Colonic mucosa (tissue), 4 donors: ENCODE measurements at regions not wholly inside any gene's neighbourhood (a gene's known extent, or its start where the extent isn't known, plus 50 kb on each side); places are given as distances from the start of the nearest gene placed in this dataset.

ENCODE experiments used
- DNase-seq: peaks from one replicate; pipeline ENCODE4 v3.0.0-alpha.2; 2020
- H3K27ac ChIP-seq: fragments of 200-600 bp; one replicate; pipeline ENCODE4 v1.8.0; 2021
- H3K27me3 ChIP-seq: fragments of 200-600 bp; one replicate; pipeline ENCODE4 v1.8.0; 2021
- H3K36me3 ChIP-seq: fragments of 200-600 bp; one replicate; pipeline ENCODE4 v1.8.0; 2021
- H3K4me1 ChIP-seq: fragments of 200-600 bp; one replicate; pipeline ENCODE4 v1.8.0; 2021; ENCODE audit warnings: mild to moderate bottlenecking
- H3K4me3 ChIP-seq: fragments of 200-600 bp; one replicate; pipeline ENCODE4 v1.8.0; 2021
- H3K9ac ChIP-seq, 2 donors: one replicate each; pipeline ENCODE4 v1.7.0; 2013; ENCODE audit warnings: control low read depth in 2 of 2, low read depth in 2 of 2, low read length in 2 of 2
- H3K9me3 ChIP-seq: fragments of 200-600 bp; one replicate; pipeline ENCODE4 v1.8.0; 2021
- CTCF ChIP-seq: fragments of 200-600 bp; IDR thresholded peaks from one replicate; pipeline ENCODE4 v1.8.0; 2022; ENCODE audit warnings: antibody characterized with exemption, mild to moderate bottlenecking
- intact Hi-C: fragments of 100-400 bp; cut with DNase I; formaldehyde crosslinking; loops from one replicate; pipeline ENCODE4 v1.14.1; 2022
- donor health status: healthy.
- donor health status: DM: no; HTN: no; CAD: no.
- donor health status: DM: no; HTN: no; CAD: no.

- Histone ChIP-seq H3K27ac (no peak overlapping the region), H3K9ac (no peak overlapping the region)
Measured at GRCh38 chr3:70899816-70900215, 587.4 kb upstream of the MDFIC2 start.

GRCh38 chr3:70890020-70890394 is 577.6 kb upstream of the MDFIC2 start:
- no peak for TF ChIP-seq CTCF
- no peak for DNase-seq
- no peaks in the 10 kb centered on the region for H3K9me3 ChIP-seq
- no peak overlapping the region for H3K9ac ChIP-seq
- H3K27ac ChIP-seq: no peak overlapping the region
- H3K4me3 ChIP-seq: no peak overlapping the region
- H3K36me3 ChIP-seq: no peaks in the 10 kb centered on the region
- H3K27me3 ChIP-seq: no peaks in the 10 kb centered on the region
- intact Hi-C loops: no loop called here
- no peaks in the 10 kb centered on the region for H3K4me1 ChIP-seq

More at GRCh38 chr3:70899816-70900215, 587.4 kb upstream of the MDFIC2 start:
- no peak for TF ChIP-seq CTCF
- intact Hi-C loops: no loop called here
- H3K9me3 ChIP-seq: no peaks in the 10 kb centered on the region
- H3K36me3 ChIP-seq: no peaks in the 10 kb centered on the region
- H3K4me3 ChIP-seq: no peak overlapping the region
- DNase-seq: no peak
- no peaks in the 10 kb centered on the region for H3K4me1 ChIP-seq
- no peaks in the 10 kb centered on the region for H3K27me3 ChIP-seq

GRCh38 chr3:70889162-70890019 is 577.0 kb upstream of the MDFIC2 start:
- Histone ChIP-seq H3K4me1 (no peaks in the 10 kb centered on the region), H3K36me3 (no peaks in the 10 kb centered on the region), H3K9me3 (no peaks in the 10 kb centered on the region), H3K27ac (no peak overlapping the region), H3K27me3 (no peaks in the 10 kb centered on the region), H3K4me3 (no peak overlapping the region), H3K9ac (no peak overlapping the region)
- intact Hi-C loops: no loop called here
- TF ChIP-seq CTCF: no peak
- no peak for DNase-seq

- Histone ChIP-seq H3K27me3 (no peaks in the 10 kb centered on the region), H3K36me3 (no peaks in the 10 kb centered on the region), H3K4me1 (no peaks in the 10 kb centered on the region), H3K9me3 (no peaks in the 10 kb centered on the region), H3K27ac (no peak overlapping the region), H3K9ac (no peak overlapping the region), H3K4me3 (no peak overlapping the region)
- TF ChIP-seq CTCF: no peak
- no peak for DNase-seq
- intact Hi-C loops: no loop called here
Measured at GRCh38 chr3:70885636-70886035, 573.2 kb upstream of the MDFIC2 start.

GRCh38 chr3:70882104-70882503 is 569.7 kb upstream of the MDFIC2 start:
- no peak overlapping the region for H3K9ac ChIP-seq
- H3K4me3 ChIP-seq: no peak overlapping the region
- TF ChIP-seq CTCF: no peak
- intact Hi-C loops: no loop called here
- H3K4me1 ChIP-seq: no peaks in the 10 kb centered on the region
- no peaks in the 10 kb centered on the region for H3K9me3 ChIP-seq
- no peaks in the 10 kb centered on the region for H3K27me3 ChIP-seq
- H3K36me3 ChIP-seq: no peaks in the 10 kb centered on the region
- DNase-seq: no peak
- no peak overlapping the region for H3K27ac ChIP-seq
